HG03432 (cell line): ENCODE measurements at regions not wholly inside any gene's neighbourhood (a gene's known extent, or its start where the extent isn't known, plus 50 kb on each side); places are given as distances from the start of the nearest gene placed in this dataset.
"Not testable (repeated sequence)": the region's sequence is repeated elsewhere in the genome, so short reads cannot be mapped to it uniquely, and the experiment has no call there.

Experiments used
- ATAC-seq: cut with Tn5 transposase; IDR thresholded peaks from one replicate; pipeline ENCODE4 v1.9.1; 2021; ENCODE audit warnings: mild to moderate bottlenecking, moderate library complexity; ENCODE audit not compliant: unreplicated experiment

DNA sequence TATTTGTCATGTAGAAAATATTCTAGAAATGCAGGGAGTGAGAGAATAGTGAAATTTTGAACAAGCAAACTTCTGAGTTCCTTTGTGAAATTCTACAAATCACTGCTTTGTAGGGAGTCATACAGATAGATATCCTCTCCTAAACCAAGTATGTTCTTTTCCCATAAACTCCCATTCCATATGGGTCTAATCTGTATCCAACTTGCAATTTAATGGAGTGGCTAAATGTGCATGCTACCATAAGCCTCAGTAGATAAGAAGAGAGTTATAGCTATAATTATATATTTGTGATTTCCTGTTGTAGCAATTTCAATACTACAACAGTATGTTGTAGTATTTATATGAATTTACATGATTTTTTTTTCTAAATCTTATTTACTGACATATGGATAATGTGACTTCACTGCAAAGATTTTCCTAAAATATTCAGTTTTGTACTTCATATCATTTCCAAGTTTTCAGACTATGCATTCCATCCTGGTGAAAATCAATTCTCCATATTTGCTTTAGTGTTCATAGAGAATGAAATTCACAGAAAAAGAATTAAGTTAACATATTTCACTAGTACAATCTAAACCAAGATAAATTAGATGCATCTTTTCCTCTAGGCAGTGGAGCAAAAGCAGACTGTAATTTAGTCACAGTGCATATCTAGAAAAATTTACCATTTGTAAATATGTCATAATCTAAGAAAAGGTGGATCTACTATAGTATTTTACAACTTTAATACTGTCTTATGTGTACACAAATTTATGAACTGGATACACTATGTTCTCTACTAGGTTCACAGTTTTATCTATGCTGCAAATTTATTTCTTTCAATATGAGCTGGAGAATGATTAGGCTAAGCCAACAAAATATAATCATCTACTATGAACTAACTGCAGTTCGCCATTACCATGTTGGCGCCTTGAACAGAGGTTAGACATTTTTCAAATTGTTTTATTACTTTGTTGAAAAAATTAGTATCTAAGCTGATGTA lies 372.9 kb upstream of the NDST3 start:
- no peak for ATAC-seq

DNA sequence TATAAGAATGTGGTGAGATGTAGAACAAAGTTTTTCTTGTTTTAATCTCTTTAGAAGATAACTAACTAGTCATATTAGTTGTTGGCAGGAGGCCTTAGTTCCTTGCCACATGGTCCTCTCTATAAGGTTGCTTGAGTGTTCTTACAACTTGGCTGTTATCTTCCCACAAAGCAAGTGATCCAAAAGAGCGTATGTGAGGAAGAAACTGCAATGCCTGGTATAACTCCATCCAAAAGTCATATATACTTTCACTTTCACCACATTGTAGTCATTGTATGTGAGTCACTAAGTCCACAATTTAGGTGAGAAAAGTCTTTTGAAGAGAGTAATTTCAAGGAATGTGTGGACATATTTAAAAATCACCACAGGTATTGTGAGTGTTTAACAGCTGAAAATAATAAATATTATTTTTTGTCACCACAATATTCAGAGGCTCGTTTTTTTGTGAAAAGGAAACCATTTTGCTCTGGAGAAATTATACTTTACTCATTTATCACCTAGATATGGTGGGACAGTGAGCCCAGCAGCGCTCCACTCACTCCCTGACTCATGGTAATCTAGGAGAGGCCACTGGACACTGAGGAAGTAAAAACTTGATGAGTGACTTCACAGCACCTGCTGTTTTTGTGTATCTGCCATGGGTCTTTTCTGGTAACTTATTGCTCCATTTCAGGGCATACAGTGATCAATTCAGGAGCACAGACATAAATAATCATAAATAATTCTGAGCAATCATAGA lies 369.4 kb upstream of the NDST3 start:
- no peak for ATAC-seq

DNA sequence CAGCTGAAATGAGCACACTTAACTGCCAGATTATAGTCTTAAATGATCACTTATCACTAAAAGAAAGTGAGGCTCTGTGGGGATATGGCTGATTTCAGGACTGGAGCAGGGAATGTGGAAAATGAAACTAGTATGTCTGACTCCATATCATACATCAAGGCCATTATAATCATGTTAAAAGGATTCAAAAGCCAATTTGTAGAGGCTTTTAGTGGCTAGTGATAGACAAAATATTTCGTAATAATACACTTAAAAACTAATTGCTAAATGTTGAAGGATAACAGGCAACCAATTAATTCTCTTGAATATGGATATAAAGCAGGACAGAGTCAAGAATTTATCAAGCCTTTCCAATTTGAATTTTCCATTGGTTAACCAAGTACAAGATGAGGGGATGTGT lies 358.1 kb upstream of the NDST3 start:
- ATAC-seq: no peak

DNA sequence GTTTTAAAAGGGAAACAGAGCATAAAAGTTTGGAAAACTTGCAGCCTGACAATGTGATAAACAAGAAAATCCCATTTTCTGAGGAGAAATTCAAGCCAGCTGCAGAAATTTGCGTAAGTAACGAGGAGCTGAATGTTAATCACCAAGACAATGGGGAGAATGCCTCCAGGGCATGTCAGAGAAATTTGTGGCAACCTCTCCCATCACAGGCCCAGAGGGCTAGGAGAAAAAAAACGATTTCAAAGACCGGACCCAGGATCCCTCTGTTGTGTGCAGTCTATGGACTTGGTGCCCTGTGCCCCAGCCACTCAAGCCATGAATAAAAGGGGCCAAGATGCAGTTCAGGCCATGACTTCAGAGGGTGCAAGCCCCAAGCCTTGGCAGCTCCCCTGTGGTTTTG lies 355.4 kb upstream of the NDST3 start:
- no peak for ATAC-seq

DNA sequence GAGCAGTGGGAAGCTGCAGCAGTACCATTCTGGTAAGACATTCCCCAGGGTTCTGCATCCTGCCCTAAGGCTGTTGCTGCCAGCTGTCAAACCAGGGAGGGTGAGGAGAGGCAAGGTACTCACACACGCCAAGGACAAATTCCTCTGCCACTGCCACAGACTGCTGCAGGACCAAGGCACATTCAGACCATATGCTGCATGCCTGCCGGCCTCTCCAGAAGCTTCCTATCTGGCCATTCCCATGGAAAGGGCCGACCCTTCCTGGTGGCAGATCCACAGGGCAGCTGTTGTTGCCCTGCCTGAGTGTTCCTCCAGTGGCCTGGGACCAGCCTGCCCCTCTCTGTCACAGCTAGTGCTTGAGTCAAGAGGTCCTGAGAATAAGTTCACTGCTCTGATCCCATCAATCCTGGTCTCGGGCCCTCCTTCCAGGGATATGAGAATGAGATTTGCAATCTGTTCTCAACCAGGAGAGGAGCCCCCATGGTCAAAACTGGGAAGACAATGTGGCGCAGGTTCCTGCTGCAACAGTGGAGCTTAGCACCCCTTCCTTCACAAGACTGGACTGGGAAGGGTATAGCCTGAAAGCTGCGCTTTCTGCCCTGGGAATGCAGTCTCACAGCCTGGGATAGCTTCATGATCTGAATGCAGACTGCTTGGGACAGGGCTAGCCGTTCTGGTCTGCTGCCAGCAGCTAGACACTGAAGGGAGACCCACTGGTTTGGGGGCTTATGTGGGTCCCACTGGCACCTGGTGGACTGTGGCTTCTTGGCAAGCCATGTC lies 342.5 kb upstream of the NDST3 start:
- ATAC-seq: no peak

DNA sequence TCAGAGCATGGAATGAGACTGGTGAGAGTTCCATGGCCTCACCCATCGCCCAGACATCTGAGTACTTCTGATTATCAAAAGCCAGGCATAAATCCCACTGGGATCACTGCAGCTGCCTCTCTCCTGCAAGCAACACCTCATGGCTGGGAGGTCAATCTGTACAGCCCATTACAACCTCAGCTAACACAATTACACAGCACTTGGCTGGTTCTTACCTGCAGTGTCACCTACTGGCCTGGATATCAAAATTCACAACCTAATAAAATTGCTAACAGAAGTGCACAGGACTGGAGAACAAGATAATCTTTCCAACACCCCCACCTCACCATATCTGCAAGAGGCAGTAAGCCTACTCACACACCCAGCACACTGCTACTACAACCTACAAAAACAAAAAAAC lies 341.7 kb upstream of the NDST3 start:
- no peak for ATAC-seq

DNA sequence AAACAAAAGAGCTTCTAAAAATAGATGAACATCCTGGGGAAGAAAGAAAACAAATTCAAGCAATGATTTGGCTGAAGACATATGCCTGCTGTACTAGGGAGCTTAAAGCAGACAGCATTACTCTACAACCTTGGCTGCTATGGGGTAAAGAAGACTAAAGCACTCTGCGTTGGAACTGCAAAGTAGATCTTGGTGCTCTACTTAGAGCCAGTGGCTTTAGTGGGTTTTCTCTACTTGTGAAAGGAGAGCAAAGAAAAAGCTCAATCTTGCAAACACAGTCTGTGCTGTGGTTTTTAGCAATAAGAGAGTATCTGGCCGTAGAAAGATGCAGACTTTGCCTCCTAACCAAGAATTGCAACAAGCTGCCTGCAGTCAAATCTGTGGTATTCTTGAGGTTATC lies 334.7 kb upstream of the NDST3 start:
- ATAC-seq: no peak

DNA sequence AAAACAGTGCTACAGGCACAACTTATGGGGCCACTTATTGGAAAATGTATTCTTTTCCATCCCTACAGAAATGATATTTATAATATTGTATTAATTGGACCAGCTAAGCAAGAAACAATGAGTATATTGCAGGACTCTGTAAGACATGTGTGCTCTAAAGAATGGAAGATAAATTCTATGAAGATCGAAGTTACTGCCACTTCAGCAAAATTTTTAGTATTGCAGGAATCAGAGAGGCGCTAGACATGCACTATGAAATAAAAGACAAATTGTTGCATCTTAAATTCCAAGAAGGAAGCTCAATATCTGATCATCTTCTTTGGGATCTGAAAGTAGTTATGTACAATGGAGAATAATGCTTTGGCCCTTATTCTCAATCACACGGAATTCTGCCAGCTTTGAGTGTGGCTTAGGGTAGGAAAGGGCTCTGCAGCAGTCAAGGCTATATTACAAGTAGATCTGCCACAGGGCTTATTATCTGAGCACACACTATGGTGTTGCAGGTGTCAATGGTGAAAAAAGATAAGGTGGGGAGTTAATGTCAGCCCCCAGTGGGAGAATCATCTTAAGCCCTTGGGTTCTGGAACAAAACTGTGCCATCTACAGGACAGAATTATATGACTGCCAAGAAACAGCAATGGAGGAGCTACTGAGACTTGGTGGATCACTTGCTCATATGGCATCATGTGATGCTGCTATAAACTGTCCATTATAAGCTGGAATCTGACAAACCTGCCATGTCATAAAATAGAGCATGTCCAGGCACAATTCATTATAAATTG lies 334.0 kb upstream of the NDST3 start:
- peak; percentile 82 for ATAC-seq

DNA sequence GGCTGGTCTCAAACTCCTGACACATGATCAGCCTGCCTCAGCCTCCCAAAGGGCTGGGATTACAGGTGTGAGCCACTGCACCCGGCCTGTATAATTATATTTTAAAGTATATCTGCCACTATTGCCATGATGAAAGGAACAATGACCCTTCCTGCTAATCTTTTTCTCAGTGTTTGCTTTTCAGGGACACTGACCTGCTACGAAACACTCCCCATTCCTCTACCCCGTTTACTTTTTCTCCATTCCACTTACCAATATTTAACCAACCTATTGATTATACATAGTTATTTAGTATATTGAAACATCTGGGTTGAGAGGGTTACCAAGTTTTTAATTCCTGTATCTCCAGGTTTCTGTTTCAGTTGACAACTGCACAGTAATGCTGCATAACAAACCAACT lies 331.9 kb upstream of the NDST3 start:
- ATAC-seq: no peak

DNA sequence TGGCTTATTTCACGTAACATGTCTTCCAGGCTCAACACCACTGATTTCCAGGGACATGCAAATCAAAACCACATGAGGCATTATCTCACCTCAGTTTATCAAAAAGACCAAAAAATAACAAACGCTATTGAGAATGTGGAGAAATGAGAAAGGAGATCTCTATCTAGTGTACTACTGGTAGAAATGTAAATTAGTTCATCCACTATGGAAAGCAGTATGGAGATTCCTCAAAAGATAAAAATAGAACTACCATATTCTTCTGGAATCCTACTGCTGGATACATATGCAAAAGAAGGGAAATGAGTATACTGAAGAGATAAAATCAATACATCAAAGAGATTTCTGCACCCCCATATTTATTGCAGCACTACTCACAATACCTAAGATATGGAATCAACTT lies 329.6 kb upstream of the NDST3 start:
- ATAC-seq: no peak

DNA sequence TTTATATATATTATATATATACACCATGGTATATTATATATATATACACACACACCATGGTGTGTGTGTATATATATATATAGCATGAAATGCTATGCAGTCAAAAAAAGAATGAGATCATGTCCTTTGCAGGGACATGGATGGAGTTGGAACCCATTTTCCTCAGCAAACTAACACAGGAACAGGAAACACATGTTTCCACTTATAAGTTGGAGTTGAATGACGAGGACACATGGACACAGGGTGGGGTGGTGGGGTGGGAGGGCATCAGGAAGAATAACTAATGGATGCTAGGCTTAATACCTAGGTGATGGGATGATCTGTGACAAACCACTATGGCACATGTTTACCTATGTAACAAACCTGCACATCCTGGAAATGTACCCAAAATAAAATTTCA lies 293.6 kb upstream of the NDST3 start:
- ATAC-seq: no peak

DNA sequence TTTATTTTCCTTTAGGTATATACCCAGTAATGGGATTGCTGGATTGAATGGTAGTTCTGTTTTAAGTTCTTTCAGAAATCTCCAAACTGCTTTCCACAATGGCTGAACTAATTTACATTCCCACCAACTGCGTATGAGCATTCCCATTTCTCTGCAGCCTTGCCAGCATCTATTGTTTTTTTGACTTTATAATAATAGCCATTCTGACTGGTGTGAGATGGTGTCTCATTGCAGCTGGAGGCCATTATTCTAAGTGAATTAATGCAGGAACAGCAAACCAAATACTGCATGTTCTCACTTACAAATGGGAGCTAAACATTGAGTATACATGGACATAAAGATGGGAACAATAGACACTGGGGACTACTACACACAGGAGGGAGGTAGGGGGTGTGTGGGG lies 288.9 kb upstream of the NDST3 start:
- ATAC-seq: not testable (repeated sequence)

DNA sequence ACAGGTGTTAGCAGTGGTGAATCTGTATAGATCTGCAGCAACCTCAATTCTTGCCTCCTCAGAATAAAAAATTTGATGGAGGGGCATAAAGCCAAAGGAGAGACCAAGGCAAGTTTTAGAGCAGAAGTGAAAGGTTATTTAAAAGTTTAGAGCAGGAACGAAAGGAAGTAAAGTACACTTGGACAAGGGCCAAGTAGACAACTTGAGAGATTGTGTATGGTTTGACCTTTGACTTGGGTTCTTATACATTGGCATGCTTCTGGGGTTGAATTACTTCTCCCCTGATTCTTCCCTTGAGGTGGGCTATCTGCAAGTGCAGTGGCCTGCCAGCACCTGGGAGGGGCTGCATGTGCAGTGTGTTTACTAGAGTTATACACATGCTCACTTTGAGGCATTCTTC lies 278.8 kb upstream of the NDST3 start:
- no peak for ATAC-seq

DNA sequence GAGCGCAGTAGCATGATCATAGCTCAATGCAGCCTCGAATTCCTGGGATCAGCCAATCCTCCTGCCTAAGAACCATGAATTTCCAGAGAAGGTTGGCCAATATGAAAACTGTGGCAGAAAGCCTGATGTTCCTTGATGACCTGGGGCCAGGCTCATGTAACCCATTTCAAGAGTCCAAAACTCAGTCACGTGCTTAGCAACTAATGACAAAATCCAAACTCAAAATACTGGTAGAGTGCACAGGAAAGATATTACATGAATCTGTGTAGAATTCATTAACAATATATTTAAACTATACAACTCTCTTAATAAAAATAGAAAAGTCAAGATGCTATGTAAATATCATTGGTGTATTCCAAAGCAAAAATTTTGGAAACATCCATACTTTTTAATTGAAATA lies 265.7 kb upstream of the NDST3 start:
- no peak for ATAC-seq

DNA sequence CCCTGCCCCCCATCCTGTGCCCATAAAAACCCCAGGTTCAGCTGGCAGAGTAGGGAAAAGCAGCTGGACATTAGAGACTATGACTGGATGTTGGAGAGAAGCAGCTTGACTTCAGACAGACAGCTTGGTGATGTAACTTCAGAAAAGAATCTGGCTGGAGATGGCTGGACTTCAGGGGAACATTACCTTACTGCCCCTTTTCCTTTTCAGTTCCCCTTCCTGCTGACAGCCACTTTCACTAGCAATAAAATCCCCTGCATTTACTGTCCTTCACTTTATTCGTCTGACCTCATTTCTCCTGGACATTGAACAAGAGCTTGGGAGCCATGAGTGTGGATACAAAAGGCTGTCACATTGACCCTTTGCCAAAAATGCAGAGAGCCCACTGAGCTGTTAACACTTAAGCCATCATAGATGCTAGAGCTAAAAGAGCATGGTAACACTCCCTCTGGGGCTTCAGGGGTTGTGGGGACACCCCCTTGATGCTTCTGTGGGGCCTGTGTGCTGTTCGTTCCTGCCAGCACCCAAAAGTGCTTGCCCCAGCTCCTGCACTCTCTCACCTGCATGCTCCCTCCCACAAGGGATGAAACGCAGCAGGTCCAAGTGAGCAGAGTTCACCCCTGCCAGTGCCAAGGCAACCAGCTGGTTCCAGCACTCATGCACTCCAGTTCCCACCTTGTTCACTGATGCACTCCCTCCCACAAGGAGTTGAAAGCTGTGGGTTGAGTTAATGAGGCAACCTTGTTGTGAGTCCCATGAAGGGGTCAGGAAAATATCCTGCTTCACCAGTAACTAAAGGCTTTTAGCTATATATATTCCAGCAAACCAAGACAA lies 263.8 kb upstream of the NDST3 start:
- ATAC-seq: peak; percentile 57

DNA sequence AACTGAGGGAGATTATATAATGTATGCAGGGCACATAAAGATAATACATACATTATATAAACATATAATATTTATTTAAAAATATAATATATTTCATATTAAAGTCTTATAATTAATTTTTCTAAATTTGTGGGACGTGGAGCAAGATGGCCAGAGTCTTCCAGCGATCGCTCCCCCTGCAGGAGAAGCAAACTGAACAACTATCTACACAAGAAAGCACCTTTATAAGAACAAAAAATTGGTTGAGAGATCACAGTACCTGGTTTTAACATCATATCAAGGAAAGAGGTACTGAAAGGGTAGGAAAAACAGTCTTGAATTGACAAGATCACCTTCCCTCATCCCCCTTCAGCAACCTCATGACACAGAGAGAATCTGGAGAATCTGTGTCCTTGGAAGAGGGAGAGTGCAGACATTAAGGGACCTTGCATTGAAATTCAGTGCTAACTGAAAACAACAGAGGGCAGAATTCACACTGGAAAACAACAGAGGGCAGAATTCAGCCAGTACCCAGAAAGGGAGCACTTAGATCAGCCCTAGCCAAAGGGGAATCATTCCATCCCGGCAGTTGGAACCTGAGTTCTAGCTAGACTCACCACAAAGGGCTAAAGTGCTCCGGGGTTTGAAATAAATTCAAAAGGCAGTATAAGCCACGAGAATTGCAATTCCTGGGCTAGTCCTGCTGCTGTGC lies 262.5 kb upstream of the NDST3 start:
- ATAC-seq: no peak

DNA sequence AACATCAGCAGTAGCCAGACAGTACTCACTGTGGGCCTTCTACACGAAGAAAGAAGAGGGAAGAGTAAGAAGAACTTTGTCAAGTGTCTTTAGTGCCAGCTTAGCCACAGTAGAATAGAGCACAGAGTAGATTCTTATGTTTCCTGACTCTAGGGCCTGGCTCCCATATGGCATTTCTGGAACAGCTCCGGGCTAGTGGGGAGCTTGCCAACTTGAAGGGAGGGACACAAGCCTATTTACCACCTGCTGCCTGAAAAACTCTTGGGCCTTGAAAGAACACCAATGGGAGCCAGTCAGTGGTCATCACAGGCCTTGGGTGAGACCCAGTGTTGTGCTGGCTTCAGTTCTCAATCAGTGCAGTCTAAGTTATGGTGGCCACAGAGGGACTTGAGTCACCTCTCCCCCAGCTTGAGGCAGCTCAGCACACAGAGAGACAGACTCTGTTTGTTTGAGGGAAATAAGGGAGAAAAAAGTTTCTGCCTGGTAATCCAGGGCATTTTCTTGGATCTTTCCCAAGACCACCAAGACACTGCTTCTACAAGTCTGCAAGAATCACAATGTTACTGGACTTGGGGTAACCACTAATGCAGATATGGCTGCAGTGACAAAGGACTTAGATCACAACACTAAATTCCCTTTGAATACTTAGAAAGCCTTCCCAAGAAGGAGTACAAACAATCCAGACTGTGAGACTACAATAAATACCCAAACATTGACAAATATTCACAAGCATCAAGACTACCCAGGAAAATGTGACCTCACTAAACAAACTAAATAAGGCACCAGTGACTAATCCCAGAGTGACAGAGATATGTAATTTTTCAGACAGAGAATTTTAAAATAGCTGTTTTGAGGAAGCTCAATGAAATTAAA lies 261.0 kb upstream of the NDST3 start:
- ATAC-seq: no peak

DNA sequence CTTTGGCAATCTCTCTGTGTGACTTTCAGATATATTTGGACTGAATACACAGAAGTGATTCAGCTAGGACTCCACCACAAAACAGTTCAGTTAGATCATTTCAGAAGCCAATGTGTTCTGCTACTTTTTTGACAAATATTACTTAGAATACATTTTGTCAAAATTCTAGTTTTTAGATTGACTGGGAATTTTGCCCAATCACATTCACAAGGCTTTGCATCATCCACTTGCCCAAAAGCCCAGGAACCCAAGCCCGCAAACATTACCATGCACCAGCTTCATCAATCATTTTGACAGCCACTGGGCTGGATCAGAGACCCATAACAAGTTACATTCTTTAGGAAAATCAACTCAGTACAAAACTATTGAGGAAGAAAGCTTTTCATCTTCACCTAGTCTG lies 256.6 kb upstream of the NDST3 start:
- no peak for ATAC-seq
